ENCODE measurements at regions not wholly inside any gene's neighbourhood (a gene's known extent, or its start where the extent isn't known, plus 50 kb on each side); places are given as distances from the start of the nearest gene placed in this dataset.

GRCh38 chr2:71889759-71890684, 257.6 kb downstream of the CYP26B1 start:
- Histone ChIP-seq H3K27ac (ENCODE audit: low read length) (no peak overlapping the region), H3K79me2 (ENCODE audit: low read length) (no peaks in the 10 kb centered on the region), H3K9ac (ENCODE audit: low read length) (no peak overlapping the region), H3K4me3 (ENCODE audit: low read length) (no peak overlapping the region), H3K9me3 (ENCODE audit: insufficient read depth, low read length) (no peaks in the 10 kb centered on the region), H3K27me3 (ENCODE audit: low read depth, low read length) (peaks cover 26% of the 10 kb centered on the region), H3K4me1 (ENCODE audit: low read length) (no peaks in the 10 kb centered on the region), H3K4me2 (ENCODE audit: low read length) (no peak overlapping the region), H3K36me3 (replicated peaks; ENCODE audit: low read depth, low read length) (no peaks in the 10 kb centered on the region), H4K20me1 (ENCODE audit: insufficient read depth, low read length) (no peaks in the 10 kb centered on the region), H2AFZ (ENCODE audit: low read depth, low read length) (no peak overlapping the region)
- TF ChIP-seq CTCF (IDR thresholded peaks at IDR 0.05; ENCODE audit: low read depth, low read length) = no peak
- no peak for TF ChIP-seq EZH2phosphoT487 (IDR thresholded peaks at IDR 0.05; ENCODE audit: low read depth)

- H3K27me3 ChIP-seq (ENCODE audit: low read depth, low read length) = peaks cover 26% of the 10 kb centered on the region
- no peak overlapping the region for H2AFZ ChIP-seq (ENCODE audit: low read depth, low read length)
- no peak overlapping the region for H3K9ac ChIP-seq (ENCODE audit: low read length)
- TF ChIP-seq EZH2phosphoT487 (IDR thresholded peaks at IDR 0.05; ENCODE audit: low read depth) = no peak
- TF ChIP-seq CTCF (IDR thresholded peaks at IDR 0.05; ENCODE audit: low read depth, low read length) = no peak
- no peak overlapping the region for H3K4me3 ChIP-seq (ENCODE audit: low read length)
- no peak overlapping the region for H3K4me2 ChIP-seq (ENCODE audit: low read length)
- H4K20me1 ChIP-seq (ENCODE audit: insufficient read depth, low read length) = no peaks in the 10 kb centered on the region
- H3K9me3 ChIP-seq (ENCODE audit: insufficient read depth, low read length) = no peaks in the 10 kb centered on the region
- H3K4me1 ChIP-seq (ENCODE audit: low read length) = no peaks in the 10 kb centered on the region
- no peaks in the 10 kb centered on the region for H3K36me3 ChIP-seq (replicated peaks; ENCODE audit: low read depth, low read length)
- H3K27ac ChIP-seq (ENCODE audit: low read length) = no peak overlapping the region
- H3K79me2 ChIP-seq (ENCODE audit: low read length) = no peaks in the 10 kb centered on the region
Measured at GRCh38 chr2:71888751-71889445, 258.8 kb downstream of the CYP26B1 start.

- Histone ChIP-seq H3K9ac (ENCODE audit: low read length) (no peak overlapping the region), H3K36me3 (replicated peaks; ENCODE audit: low read depth, low read length) (no peaks in the 10 kb centered on the region)
Measured at GRCh38 chr2:71887196-71887595, 260.5 kb downstream of the CYP26B1 start.

More at GRCh38 chr2:71887196-71887595, 260.5 kb downstream of the CYP26B1 start:
- Histone ChIP-seq H3K79me2 (ENCODE audit: low read length) (no peaks in the 10 kb centered on the region), H3K4me2 (ENCODE audit: low read length) (no peak overlapping the region), H2AFZ (ENCODE audit: low read depth, low read length) (no peak overlapping the region), H3K4me1 (ENCODE audit: low read length) (no peaks in the 10 kb centered on the region), H3K4me3 (ENCODE audit: low read length) (no peak overlapping the region), H3K27ac (ENCODE audit: low read length) (no peak overlapping the region), H3K9me3 (ENCODE audit: insufficient read depth, low read length) (no peaks in the 10 kb centered on the region), H3K27me3 (ENCODE audit: low read depth, low read length) (peaks cover 26% of the 10 kb centered on the region), H4K20me1 (ENCODE audit: insufficient read depth, low read length) (no peaks in the 10 kb centered on the region)
- no peak for TF ChIP-seq EZH2phosphoT487 (IDR thresholded peaks at IDR 0.05; ENCODE audit: low read depth)
- no peak for TF ChIP-seq CTCF (IDR thresholded peaks at IDR 0.05; ENCODE audit: low read depth, low read length)
